Coronary artery (tissue), 2 donors: ENCODE measurements at regions not wholly inside any gene's neighbourhood (a gene's known extent, or its start where the extent isn't known, plus 50 kb on each side); places are given as distances from the start of the nearest gene placed in this dataset.

Experiments used
- DNase-seq: peaks from one replicate; pipeline ENCODE4 v3.0.0-alpha.2; 2017; ENCODE audit warnings: low spot score
- H3K27ac ChIP-seq, 2 donors: fragments of 200-600 bp; sonication (generic); one replicate each; pipeline ENCODE4 v1.5.1; 2016 to 2019
- H3K4me3 ChIP-seq: fragments of 200-600 bp; sonication (generic); 2 replicates; pipeline ENCODE4 v1.5.1; 2016; ENCODE audit warnings: mild to moderate bottlenecking, moderate library complexity
- CTCF ChIP-seq: fragments of 200-600 bp; sonication (generic); IDR thresholded peaks from one replicate; pipeline ENCODE4 v1.5.1; 2019; ENCODE audit warnings: antibody characterized with exemption

- H3K27ac ChIP-seq: no peak overlapping the region
- no peak for TF ChIP-seq CTCF
- H3K4me3 ChIP-seq: no peak overlapping the region
- no peak for DNase-seq
Observed at GRCh38 chr12:60123557-60123956, 527.7 kb downstream of the SLC16A7 start.

GRCh38 chr12:60137513-60137912 lies 541.7 kb downstream of the SLC16A7 start:
- DNase-seq: no peak
- H3K27ac ChIP-seq: no peak overlapping the region
- H3K4me3 ChIP-seq: no peak overlapping the region
- no peak for TF ChIP-seq CTCF

- DNase-seq: no peak
- no peak overlapping the region for H3K4me3 ChIP-seq
- H3K27ac ChIP-seq: no peak overlapping the region
- no peak for TF ChIP-seq CTCF
Observed at GRCh38 chr12:60138526-60138925, 542.7 kb downstream of the SLC16A7 start.

GRCh38 chr12:60144395-60144794 lies 548.6 kb downstream of the SLC16A7 start:
- TF ChIP-seq CTCF: no peak

GRCh38 chr12:60148109-60148508 lies 552.3 kb downstream of the SLC16A7 start:
- TF ChIP-seq CTCF: no peak
- Histone ChIP-seq H3K27ac (no peak overlapping the region), H3K4me3 (no peak overlapping the region)
- no peak for DNase-seq

More at GRCh38 chr12:60144395-60144794, 548.6 kb downstream of the SLC16A7 start:
- no peak overlapping the region for H3K4me3 ChIP-seq
- no peak for DNase-seq
- no peak overlapping the region for H3K27ac ChIP-seq

- H3K4me3 ChIP-seq: no peak overlapping the region
- no peak for TF ChIP-seq CTCF
- no peak overlapping the region for H3K27ac ChIP-seq
- DNase-seq: no peak
Observed at GRCh38 chr12:60148831-60149230, 553.0 kb downstream of the SLC16A7 start.

- H3K27ac ChIP-seq: no peak overlapping the region
Observed at GRCh38 chr12:60152756-60153155, 556.9 kb downstream of the SLC16A7 start.

More at GRCh38 chr12:60152756-60153155, 556.9 kb downstream of the SLC16A7 start:
- no peak for TF ChIP-seq CTCF
- H3K4me3 ChIP-seq: no peak overlapping the region
- no peak for DNase-seq
